Nephron progenitor cell (in vitro differentiated cells): ENCODE measurements at regions not wholly inside any gene's neighbourhood (a gene's known extent, or its start where the extent isn't known, plus 50 kb on each side); places are given as distances from the start of the nearest gene placed in this dataset.

Experiments used
- DNase-seq: peaks from one replicate; pipeline ENCODE4 v3.0.0; 2021
- H3K27ac Mint-ChIP-seq: 2 replicates; pipeline ENCODE4 v1.8.0; 2021; ENCODE audit warnings: mild to moderate bottlenecking, moderate library complexity, mixed read lengths
- H3K27me3 Mint-ChIP-seq: 2 replicates; pipeline ENCODE4 v1.8.0; 2021; ENCODE audit warnings: mild to moderate bottlenecking, low read depth, mixed read lengths; ENCODE audit not compliant: poor library complexity
- H3K36me3 Mint-ChIP-seq: 2 replicates; pipeline ENCODE4 v1.8.0; 2021; ENCODE audit warnings: low read depth, mixed read lengths
- H3K4me1 Mint-ChIP-seq: 2 replicates; pipeline ENCODE4 v1.8.0; 2021; ENCODE audit warnings: mixed read lengths
- H3K4me3 Mint-ChIP-seq: 2 replicates; pipeline ENCODE4 v1.8.0; 2021; ENCODE audit warnings: mild to moderate bottlenecking, moderate library complexity, mixed read lengths
- H3K9me3 Mint-ChIP-seq: 2 replicates; pipeline ENCODE4 v1.8.0; 2021; ENCODE audit warnings: mild to moderate bottlenecking, moderate library complexity, mixed read lengths
- TF ChIP-seq, protein P1 (sequence below): fragments of 200-600 bp; sonication (generic); IDR thresholded peaks from 2 replicates; pipeline ENCODE4 v1.5.0; 2021; ENCODE audit warnings: antibody characterized with exemption

DNA sequence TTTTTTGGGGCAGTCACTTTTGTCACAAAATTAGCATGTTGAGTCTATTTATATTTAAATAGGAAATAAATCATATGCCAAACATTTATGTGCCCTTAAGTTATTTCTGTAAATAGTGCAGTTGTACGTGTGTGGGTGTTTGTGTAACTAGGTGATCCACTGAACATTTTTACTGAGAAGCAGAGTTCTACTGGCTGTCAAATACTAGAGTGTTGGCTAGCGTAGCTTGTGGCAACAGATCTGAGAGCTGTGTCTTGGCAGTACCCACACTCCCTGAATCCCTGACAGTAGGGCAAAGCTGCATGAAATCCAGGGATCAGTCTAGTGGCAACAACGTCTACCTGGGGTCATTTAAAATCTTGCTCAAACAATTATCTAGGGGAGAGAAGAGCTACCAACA lies 273.1 kb upstream of the SLC8A1 start:
- no peak overlapping the region for H3K4me3 Mint-ChIP-seq
- TF ChIP-seq, protein P1, sequence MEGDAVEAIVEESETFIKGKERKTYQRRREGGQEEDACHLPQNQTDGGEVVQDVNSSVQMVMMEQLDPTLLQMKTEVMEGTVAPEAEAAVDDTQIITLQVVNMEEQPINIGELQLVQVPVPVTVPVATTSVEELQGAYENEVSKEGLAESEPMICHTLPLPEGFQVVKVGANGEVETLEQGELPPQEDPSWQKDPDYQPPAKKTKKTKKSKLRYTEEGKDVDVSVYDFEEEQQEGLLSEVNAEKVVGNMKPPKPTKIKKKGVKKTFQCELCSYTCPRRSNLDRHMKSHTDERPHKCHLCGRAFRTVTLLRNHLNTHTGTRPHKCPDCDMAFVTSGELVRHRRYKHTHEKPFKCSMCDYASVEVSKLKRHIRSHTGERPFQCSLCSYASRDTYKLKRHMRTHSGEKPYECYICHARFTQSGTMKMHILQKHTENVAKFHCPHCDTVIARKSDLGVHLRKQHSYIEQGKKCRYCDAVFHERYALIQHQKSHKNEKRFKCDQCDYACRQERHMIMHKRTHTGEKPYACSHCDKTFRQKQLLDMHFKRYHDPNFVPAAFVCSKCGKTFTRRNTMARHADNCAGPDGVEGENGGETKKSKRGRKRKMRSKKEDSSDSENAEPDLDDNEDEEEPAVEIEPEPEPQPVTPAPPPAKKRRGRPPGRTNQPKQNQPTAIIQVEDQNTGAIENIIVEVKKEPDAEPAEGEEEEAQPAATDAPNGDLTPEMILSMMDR, result no peak
- H3K36me3 Mint-ChIP-seq, result no peaks in the 10 kb centered on the region
- H3K27ac Mint-ChIP-seq, result no peak overlapping the region
- no peaks in the 10 kb centered on the region for H3K9me3 Mint-ChIP-seq
- no peaks in the 10 kb centered on the region for H3K4me1 Mint-ChIP-seq
- DNase-seq, result no peak
- H3K27me3 Mint-ChIP-seq, result peaks cover under 1% of the 10 kb centered on the region

DNA sequence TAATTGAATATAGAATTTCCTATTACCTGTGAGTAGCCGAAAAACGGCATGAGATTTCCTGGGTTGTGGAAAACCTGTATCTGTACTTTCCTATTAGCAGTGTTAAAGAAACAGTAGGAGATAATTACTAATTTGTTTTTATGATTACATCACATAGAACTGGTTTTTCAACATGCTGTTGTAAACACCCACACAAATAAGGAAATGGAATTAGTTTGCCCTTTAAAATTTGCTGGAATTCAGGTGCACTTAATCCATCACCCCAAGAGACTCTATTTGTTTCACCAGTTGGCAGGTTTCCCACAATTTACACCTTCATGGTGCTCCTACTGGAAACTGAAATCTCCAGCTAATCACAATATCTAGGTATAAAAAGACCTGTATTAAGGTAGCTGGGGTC lies 274.1 kb upstream of the SLC8A1 start:
- DNase-seq, result no peak
- H3K27me3 Mint-ChIP-seq, result peaks cover 3% of the 10 kb centered on the region
- no peaks in the 10 kb centered on the region for H3K36me3 Mint-ChIP-seq
- no peak overlapping the region for H3K4me3 Mint-ChIP-seq
- TF ChIP-seq, protein P1, result no peak
- no peak overlapping the region for H3K27ac Mint-ChIP-seq
- no peaks in the 10 kb centered on the region for H3K4me1 Mint-ChIP-seq
- no peaks in the 10 kb centered on the region for H3K9me3 Mint-ChIP-seq

DNA sequence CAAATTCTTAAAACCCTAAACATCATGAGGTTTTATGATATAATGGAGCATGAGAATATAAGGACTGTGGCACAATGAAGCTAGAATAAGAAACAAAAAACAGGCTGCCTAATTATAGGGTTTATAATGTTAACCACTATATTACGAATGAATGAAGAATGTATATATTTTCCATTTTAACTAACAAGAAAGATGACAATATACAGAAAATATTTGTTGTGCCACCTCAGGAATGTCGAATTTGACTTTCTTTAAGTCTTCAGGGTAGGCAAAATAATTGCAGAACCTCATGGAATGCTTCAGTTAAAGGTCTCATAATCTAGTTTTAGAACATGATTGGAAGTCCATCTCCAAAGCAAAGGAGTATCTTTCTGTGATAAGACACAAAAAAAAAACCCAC lies 282.9 kb upstream of the SLC8A1 start:
- Mint-ChIP-seq H3K27me3 (peaks cover 3% of the 10 kb centered on the region), H3K4me3 (no peak overlapping the region), H3K36me3 (no peaks in the 10 kb centered on the region), H3K27ac (no peak overlapping the region), H3K9me3 (no peaks in the 10 kb centered on the region), H3K4me1 (no peaks in the 10 kb centered on the region)
- TF ChIP-seq, protein P1, result no peak
- DNase-seq, result no peak

DNA sequence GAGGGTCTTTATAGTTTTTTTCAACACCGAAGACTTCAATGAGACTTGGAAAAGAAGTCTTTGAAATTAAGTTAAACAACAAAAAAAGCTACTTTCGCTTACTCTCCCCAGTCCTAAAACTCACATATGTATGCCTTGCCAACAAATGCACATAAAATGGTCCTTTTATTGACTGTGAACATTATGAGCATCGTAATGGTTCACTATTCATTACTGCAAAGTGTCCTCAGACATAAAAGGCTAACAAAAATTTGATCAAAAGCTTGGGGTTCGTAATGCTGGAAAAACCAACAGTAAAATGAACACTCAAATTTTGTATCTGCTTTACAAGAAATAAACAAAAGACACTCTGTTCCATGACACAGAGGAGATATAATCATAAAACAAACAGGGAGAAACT lies 285.3 kb upstream of the SLC8A1 start:
- no peaks in the 10 kb centered on the region for H3K4me1 Mint-ChIP-seq
- no peaks in the 10 kb centered on the region for H3K27me3 Mint-ChIP-seq
- TF ChIP-seq, protein P1, result no peak
- H3K27ac Mint-ChIP-seq, result no peak overlapping the region
- no peak overlapping the region for H3K4me3 Mint-ChIP-seq
- DNase-seq, result no peak
- H3K9me3 Mint-ChIP-seq, result no peaks in the 10 kb centered on the region
- H3K36me3 Mint-ChIP-seq, result no peaks in the 10 kb centered on the region

DNA sequence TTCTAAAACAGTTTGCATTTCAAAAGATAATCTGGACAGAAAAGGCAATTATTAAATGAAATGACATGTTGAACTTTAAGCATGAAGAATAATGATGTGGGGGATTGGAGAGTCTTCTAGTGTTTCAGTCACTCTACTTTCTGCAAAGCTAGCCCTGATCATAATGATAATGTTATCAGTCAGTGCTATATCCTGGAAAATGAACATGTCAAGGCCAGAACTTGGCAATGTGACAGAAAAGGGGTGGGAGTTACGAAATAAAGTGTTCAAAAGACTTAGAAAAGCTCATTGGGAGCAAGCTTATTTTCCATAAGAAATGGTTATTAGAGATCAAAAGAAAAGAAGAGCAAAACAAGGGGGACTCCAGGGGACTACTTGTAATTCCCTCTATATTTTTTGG lies 288.5 kb upstream of the SLC8A1 start:
- no peak overlapping the region for H3K27ac Mint-ChIP-seq
- H3K4me3 Mint-ChIP-seq, result no peak overlapping the region
- no peaks in the 10 kb centered on the region for H3K36me3 Mint-ChIP-seq
- no peaks in the 10 kb centered on the region for H3K4me1 Mint-ChIP-seq
- no peaks in the 10 kb centered on the region for H3K27me3 Mint-ChIP-seq
- no peak for DNase-seq
- TF ChIP-seq, protein P1, result no peak
- no peaks in the 10 kb centered on the region for H3K9me3 Mint-ChIP-seq

DNA sequence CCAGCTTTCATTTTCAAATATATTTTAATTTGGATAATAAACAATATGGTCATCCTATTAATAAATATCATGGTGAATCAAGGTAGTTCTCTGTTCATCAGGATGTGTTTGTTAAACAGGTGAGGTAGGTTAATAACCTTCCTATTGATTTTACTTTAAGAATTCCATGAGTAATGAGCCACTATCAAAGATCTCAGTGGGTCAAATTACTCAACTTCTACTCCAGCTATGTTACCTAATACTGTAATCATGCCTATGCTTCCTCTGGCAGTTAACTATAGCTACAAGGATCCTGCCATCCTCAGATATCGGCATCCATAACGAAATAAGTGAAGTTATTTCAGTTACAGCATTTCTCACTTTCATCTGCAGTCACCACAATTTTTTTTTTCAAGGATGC lies 289.6 kb upstream of the SLC8A1 start:
- Mint-ChIP-seq H3K36me3 (no peaks in the 10 kb centered on the region), H3K27ac (no peak overlapping the region), H3K27me3 (no peaks in the 10 kb centered on the region), H3K4me1 (no peaks in the 10 kb centered on the region), H3K4me3 (no peak overlapping the region), H3K9me3 (no peaks in the 10 kb centered on the region)
- TF ChIP-seq, protein P1, result no peak
- DNase-seq, result no peak
